Kidney (tissue), 13 donors: ENCODE measurements at regions not wholly inside any gene's neighbourhood (a gene's known extent, or its start where the extent isn't known, plus 50 kb on each side); places are given as distances from the start of the nearest gene placed in this dataset.

ENCODE experiments used
- DNase-seq, 5 donors: peaks; one replicate each; pipeline ENCODE4 v3.0.0-alpha.2; 2013 to 2020
- FAIRE-seq: peaks from 2 replicates; lab custom pipeline; 2012; peaks lifted over from hg19 to GRCh38; lab: Jason Lieb, UNC
- H3K27ac ChIP-seq, 2 donors: one replicate each; pipeline ENCODE4 v1.7.0; 2013; ENCODE audit warnings: low read depth in 2 of 2, low read length in 2 of 2, inconsistent platforms in 1 of 2
- H3K27me3 ChIP-seq: one replicate; pipeline ENCODE4 v1.7.1; 2013; ENCODE audit warnings: low read length, inconsistent platforms; ENCODE audit not compliant: control insufficient read depth, insufficient read depth
- H3K36me3 ChIP-seq, 3 donors: one replicate each; pipeline versions ENCODE4 v1.7.0 to v1.7.1; 2013; ENCODE audit warnings: low read length in 3 of 3, control low read depth in 1 of 3, inconsistent platforms in 1 of 3; ENCODE audit not compliant: insufficient read depth in 3 of 3, control insufficient read depth in 2 of 3
- H3K4me1 ChIP-seq, 3 donors: one replicate each; pipeline versions ENCODE4 v1.7.0 to v1.7.1; 2013; ENCODE audit warnings: low read length in 3 of 3, inconsistent platforms in 1 of 3, low read depth in 1 of 3; ENCODE audit not compliant: control insufficient read depth in 2 of 3, insufficient read depth in 2 of 3
- H3K4me3 ChIP-seq, 3 donors: one replicate each; pipeline versions ENCODE4 v1.7.0 to v1.8.1; 2013; ENCODE audit warnings: low read length in 3 of 3, control low read depth in 1 of 3, inconsistent platforms in 1 of 3
- H3K9ac ChIP-seq, 3 donors: one replicate each; pipeline versions ENCODE4 v1.7.0 to v1.7.1; 2013; ENCODE audit warnings: low read length in 3 of 3, control low read depth in 1 of 3, inconsistent platforms in 1 of 3
- H3K9me3 ChIP-seq, 3 donors: one replicate each; pipeline versions ENCODE4 v1.7.0 to v1.7.1; 2013; ENCODE audit warnings: low read length in 3 of 3, control low read depth in 1 of 3, inconsistent platforms in 1 of 3; ENCODE audit not compliant: control insufficient read depth in 2 of 3, insufficient read depth in 1 of 3
- intact Hi-C: fragments of 100-400 bp; cut with DNase I; formaldehyde crosslinking; loops from one replicate; pipeline ENCODE4 v1.11.1; 2022
- TF ChIP-seq, protein P1 (sequence below): IDR thresholded peaks from 3 replicates; pipeline ENCODE4 v1.5.1; 2012; ENCODE audit warnings: mild to moderate bottlenecking, moderate library complexity, borderline replicate concordance; ENCODE audit not compliant: insufficient read depth; ENCODE audit errors: extremely low read depth
- donor health status: control.
- donor health status: control.
- donor health status: control.
- donor health status: control.
- donor health status: control.
- donor health status: DM: yes; HTN: yes; CAD: no.
- donor health status: Normal renal cell carcinoma (clear cell type).

DNA sequence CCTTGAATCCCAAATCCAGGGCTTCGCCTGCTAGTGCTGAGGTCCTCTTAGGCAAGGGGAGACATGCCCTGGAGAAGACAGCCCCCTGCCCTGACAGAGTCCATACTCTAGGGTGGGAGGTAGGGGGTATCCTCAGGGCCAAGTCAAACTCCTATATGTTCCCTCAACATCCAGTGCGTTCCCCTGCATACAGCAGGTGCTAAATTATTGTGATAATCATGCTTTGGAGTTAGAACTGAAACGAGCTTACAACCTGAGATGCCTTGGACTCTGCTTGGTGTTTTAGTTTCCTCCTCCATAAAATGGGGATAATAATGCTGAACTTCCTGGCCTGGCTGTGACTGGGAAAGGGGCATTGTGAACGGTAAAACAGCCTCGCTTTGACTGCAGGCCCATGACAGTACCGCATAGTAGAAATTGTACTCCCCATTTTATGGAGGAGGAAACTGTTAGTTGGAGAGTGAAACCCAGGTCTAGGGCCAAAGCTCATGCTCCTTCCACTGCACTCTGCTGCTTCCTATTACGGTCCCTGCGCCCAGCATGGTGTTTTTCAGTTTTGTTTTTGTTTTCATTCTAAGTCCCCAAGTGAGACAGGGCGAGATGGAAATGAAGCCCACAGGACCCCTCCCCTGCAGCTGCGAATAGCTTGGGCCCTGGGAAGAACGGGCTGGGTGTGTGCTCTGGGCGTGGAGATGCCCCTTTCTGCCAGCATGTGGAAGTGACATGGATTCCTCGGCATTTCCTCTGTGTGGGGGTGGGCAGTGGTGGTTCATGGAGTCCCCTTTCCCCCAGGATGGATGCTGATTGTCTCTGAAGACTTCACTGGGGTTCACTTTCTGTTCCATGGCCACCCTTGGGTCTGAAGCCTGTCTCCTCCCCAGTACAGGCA is 162.5 kb downstream of the VEGFA start:
- no peak overlapping the region for H3K4me3 ChIP-seq
- TF ChIP-seq, protein P1, sequence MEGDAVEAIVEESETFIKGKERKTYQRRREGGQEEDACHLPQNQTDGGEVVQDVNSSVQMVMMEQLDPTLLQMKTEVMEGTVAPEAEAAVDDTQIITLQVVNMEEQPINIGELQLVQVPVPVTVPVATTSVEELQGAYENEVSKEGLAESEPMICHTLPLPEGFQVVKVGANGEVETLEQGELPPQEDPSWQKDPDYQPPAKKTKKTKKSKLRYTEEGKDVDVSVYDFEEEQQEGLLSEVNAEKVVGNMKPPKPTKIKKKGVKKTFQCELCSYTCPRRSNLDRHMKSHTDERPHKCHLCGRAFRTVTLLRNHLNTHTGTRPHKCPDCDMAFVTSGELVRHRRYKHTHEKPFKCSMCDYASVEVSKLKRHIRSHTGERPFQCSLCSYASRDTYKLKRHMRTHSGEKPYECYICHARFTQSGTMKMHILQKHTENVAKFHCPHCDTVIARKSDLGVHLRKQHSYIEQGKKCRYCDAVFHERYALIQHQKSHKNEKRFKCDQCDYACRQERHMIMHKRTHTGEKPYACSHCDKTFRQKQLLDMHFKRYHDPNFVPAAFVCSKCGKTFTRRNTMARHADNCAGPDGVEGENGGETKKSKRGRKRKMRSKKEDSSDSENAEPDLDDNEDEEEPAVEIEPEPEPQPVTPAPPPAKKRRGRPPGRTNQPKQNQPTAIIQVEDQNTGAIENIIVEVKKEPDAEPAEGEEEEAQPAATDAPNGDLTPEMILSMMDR = no peak
- H3K27me3 ChIP-seq = no peaks in the 10 kb centered on the region
- no peaks in the 10 kb centered on the region for H3K36me3 ChIP-seq
- intact Hi-C loops = loop anchor here (10.0 kb wide), 1 partner anchor 148 kb away; no protein-coding TSS in a partner anchor
- no peak overlapping the region for H3K9ac ChIP-seq
- H3K4me1 ChIP-seq = no peaks in the 10 kb centered on the region
- H3K27ac ChIP-seq = no peak overlapping the region
- FAIRE-seq (no peak), DNase-seq (peak in 1 of 5 donors; percentile 43)
- H3K9me3 ChIP-seq = no peaks in the 10 kb centered on the region

DNA sequence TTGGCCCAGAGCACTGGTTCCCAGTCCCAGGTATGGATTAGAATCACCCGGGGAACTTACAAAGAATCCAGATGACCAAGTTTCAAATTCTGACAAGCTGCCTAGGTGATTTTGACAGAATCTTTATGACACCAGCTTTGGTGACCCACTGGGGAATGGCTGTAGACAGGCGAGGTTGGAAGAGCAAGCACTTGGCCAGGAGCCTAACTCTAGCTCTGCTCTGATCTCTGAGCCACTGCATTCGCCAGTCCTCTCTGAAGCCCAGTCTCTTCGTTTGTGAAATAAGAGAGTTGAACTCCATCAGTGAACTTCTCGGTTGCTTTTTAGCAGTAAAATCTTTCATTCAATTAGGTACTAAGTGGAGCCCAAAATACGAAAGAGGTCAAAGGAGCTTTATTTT is 161.2 kb downstream of the VEGFA start:
- intact Hi-C loops = loop anchor here (10.0 kb wide), 1 partner anchor 146 kb away; no protein-coding TSS in a partner anchor
- Histone ChIP-seq H3K36me3 (no peaks in the 10 kb centered on the region), H3K9me3 (no peaks in the 10 kb centered on the region), H3K4me1 (no peaks in the 10 kb centered on the region), H3K27me3 (no peaks in the 10 kb centered on the region), H3K9ac (no peak overlapping the region), H3K27ac (no peak overlapping the region), H3K4me3 (no peak overlapping the region)
- TF ChIP-seq, protein P1 = no peak
- DNase-seq (peak in 1 of 5 donors; percentile 45), FAIRE-seq (no peak)

DNA sequence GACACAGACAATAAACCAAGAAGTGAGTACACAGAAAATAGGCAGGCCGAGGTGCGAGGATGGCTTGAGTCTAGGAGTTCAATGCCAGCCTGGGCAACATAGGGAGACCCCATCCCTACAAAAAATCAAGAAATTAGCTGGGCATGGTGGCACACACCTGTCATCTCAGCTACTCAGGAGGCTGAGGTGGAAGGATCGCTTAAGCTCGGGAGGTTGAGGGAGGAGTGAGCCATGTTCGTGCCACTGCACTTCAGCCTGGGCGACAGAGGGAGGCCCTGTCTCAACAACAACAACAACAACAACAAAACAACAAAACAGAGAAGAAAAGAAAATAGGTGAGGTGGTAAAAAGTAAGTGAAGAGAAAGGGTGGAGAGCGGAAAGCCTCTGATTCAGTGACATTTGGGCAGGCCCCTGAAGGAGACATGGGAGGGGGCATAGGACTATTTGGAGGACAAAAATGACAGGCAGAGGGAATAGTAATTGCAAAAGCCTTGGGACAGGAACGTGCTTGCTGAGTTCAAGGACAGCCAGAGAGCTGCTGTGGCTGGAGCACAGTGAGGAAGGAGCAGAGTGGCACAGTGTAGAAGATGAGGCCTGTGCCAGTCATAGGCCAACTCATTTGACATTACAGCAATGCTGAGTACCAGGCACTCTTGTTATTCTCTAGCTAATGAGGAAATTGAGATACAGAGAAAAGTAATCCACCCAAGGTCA is 160.6 kb downstream of the VEGFA start:
- Histone ChIP-seq H3K9me3 (no peaks in the 10 kb centered on the region), H3K9ac (no peak overlapping the region), H3K27me3 (no peaks in the 10 kb centered on the region), H3K27ac (no peak overlapping the region), H3K36me3 (no peaks in the 10 kb centered on the region), H3K4me1 (no peaks in the 10 kb centered on the region), H3K4me3 (no peak overlapping the region)
- intact Hi-C loops = loop anchor here (10.0 kb wide), 1 partner anchor 146 kb away; no protein-coding TSS in a partner anchor
- FAIRE-seq (no peak), DNase-seq (no peak)
- TF ChIP-seq, protein P1 = no peak
